NCI-H1417 (cell line): ENCODE measurements at regions not wholly inside any gene's neighbourhood (a gene's known extent, or its start where the extent isn't known, plus 50 kb on each side); places are given as distances from the start of the nearest gene placed in this dataset.
"Not testable (repeated sequence)": the region's sequence is repeated elsewhere in the genome, so short reads cannot be mapped to it uniquely, and the experiment has no call there.

Source experiments
- DNase-seq, 3 experiments: peaks; one replicate each; lab custom pipeline; 2025; lab: John Stamatoyannopoulos, UW

GRCh38 chr12:74119811-74120362 lies 417.7 kb upstream of the ATXN7L3B start:
- DNase-seq, result no peak

- DNase-seq, result no peak
Observed at GRCh38 chr12:74120644-74121043, 417.0 kb upstream of the ATXN7L3B start.

- DNase-seq, result no peak
Observed at GRCh38 chr12:74129702-74130101, 407.9 kb upstream of the ATXN7L3B start.

DNA sequence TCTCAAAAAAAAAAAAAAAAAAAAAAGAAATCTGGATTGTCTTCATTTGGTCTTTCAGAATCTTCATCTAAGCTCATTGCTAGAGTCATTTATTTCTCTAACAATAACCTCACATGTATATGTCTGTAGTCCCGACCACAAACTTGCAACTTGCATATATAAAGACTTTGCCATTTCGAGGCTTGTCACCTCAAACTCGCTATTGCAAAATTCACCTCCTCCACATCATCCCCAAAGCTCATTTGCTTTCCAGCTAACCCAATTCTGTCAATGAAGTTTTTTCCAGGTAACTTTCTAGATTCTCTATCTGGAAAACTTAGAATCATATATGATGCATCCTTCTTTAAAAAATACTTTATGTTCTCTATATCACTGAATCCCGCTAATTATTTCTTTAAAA lies 393.2 kb upstream of the ATXN7L3B start:
- DNase-seq, result no peak

- no peak for DNase-seq
Observed at GRCh38 chr12:74145328-74145727, 392.3 kb upstream of the ATXN7L3B start.

DNA sequence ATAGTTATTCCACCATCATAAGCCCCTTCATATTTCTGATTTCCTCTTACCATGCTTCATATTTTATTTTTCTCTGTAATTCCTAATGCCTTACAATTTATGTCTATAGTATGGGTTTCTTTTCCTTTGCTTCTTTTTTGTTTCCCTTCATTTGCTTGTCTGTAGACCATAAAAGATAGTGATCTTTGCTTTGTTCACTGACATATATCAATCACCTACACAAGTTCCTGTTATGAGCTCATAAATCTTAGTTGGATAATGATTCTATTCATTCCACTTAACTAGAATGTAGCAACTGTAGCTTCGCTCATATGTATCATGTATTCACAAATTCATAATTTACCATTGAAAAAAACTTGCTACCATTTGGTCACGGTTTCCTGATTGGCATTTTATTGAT lies 388.8 kb upstream of the ATXN7L3B start:
- no peak for DNase-seq

GRCh38 chr12:74152370-74152769 lies 385.3 kb upstream of the ATXN7L3B start:
- peak in 1 of 3 experiments; percentile 43 for DNase-seq

DNA sequence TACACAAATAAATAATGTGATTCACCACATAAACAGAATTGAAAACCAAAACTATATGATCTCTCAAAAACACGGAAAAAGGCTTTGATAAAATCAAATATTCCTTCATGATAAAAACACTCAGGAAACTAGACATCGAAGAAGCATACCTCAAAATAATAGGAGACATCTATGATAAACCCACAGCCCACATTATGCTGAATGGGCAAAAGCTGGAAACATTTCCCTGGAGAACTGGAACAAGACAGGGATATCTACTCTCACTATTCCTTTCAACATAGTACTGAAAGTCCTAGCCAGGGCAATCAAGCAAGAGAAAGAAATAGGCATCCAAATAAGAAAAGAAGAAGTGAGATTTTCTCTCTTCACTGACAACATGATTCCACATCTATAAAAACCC lies 371.5 kb upstream of the ATXN7L3B start:
- no peak for DNase-seq

DNA sequence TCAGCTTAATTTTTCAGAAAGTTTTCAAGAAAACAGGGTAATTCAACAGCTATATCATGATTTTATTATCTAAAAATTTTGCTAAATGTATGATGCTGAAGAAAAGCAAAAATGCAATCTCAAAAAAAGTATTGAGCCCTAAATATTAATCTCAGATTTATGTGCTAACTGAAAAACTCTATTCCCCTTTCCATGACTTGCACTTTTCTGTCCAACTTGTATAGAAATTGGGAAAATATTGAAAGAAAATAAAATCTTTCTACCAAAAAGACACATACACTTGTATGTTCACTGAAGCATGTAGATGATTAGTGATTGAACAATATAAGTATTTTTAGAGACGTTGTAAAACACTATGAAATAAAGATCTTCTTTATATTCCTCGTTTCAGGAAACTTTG lies 368.0 kb upstream of the ATXN7L3B start:
- no peak for DNase-seq

GRCh38 chr12:74170645-74171477 lies 366.8 kb upstream of the ATXN7L3B start:
- peak in 2 of 3 experiments; percentile 85 to 92 for DNase-seq

DNA sequence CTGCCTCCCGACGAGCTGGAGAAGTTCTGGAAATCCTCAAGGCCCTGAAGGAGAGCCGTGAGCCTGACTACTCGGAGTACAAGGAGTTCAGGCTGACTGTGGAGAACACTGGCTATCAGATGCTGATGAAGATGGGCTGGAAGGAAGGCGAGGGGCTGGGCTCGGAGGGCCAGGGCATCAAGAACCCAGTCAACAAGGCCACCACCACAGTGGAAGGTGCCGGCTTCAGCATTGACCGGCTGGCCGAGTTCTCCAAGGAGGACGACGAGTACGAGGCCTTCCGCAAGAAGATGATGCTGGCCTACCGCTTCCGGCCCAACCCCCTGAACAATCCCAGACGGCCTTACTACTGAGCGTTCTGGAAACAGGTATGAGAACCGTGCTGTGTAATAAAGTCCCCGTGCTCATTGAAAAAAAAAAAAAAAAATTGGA lies 366.1 kb upstream of the ATXN7L3B start:
- DNase-seq, result peak in 2 of 3 experiments; percentile 85 to 89

DNA sequence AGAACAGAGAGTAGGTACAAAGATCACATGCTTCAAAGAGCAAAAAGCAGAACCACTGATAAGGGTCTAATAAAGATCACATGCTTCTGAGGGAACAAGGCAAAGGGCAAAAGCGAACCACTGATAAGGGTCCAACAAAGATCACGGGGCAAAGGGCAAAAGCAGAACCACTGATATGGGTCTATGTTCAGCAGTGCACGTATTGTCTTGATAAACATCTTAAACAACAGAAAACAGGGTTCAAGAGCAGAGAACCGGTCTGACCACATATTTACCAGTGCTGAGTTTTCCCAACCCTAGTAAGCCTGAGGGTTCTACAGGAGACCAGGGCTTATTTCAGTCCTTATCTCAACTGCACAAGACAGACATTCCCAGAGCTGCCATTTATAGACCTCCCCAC lies 362.7 kb upstream of the ATXN7L3B start:
- not testable (repeated sequence) for DNase-seq

- no peak for DNase-seq
Observed at GRCh38 chr12:74185360-74185759, 352.3 kb upstream of the ATXN7L3B start.

DNA sequence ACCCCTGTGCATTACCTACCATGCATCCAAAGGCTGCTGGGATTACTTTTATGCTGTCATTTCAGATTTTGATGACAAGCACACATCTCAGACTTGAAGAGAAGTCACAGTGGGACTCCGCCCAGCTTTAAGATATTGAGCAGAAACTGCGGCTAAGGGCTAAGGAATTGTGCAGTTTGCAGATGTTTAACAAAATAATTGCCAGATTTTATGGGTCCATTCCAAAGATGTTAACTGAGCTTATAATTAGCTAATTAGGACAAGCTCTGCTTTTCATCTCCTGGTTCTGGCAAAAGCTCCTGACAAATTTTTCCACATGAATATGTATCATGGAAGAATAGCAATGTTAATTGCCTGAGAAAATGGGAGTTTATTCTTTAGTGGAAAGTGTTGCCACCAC lies 344.4 kb upstream of the ATXN7L3B start:
- no peak for DNase-seq

DNA sequence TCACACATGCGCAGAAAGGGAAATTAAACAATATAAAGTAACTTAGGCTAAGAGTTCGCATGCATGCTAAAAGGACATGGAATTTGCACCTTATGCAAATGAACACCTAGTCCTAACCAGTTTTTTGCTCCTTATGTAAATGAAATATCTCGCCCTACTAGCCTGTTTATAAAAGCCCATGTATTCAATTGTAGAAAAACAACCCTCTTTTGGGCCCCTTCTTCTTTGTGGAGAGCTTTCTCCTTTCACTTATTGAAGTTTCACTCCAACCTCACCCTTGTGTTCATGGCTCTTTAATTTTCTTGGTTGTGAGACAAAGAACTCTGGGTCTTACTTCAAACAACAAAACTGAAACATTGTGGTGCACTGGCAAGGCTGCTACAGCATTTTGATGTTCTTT lies 333.4 kb upstream of the ATXN7L3B start:
- DNase-seq, result no peak

DNA sequence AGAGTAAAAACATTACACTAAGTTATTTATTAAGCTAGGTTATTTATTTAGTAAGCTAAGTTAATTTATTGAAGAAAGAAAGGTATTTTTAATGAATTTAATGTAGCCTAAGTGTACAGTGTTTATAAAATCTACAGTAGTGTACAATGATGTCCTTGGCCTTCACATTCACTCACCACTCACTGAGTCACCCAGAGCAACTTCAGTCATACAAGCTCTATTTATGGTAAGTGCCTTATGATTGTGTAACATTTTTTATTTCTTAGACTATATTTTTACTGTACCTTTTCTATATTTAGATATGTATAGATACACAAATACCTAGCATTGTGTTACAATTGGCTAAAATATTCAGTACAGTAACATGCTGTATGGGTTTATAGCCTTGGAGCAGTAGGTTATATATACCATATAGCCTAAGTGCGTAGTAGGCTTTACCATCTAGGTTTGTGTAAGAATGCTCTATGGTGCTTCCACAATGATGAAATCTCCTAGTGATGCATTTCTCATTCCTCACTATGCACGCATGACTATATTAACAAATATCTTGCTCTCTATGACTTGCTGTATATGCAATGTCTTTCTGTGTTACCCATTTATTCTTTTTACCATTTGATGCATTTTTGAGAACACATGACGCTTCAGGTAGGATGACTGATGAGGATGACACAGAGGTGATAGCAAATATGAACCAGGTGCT lies 309.6 kb upstream of the ATXN7L3B start:
- no peak for DNase-seq

DNA sequence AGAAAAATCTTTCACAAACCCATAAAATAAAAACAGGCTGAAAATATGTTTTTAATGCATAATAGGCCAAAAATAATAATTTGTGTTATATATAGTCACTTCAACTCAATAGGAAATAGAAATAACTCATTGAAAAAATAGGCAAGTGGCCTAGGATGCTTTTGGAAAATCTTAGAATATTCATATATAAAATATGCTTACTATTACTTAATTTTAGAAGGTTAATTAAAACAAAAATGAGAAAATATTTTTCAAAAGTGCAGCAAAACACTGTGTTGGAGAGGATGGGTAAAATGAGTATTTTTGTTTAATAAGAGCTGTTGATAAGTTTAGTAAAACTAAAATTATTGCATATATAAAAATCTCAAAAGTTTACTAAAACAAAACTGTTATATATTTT lies 308.0 kb upstream of the ATXN7L3B start:
- DNase-seq, result no peak

DNA sequence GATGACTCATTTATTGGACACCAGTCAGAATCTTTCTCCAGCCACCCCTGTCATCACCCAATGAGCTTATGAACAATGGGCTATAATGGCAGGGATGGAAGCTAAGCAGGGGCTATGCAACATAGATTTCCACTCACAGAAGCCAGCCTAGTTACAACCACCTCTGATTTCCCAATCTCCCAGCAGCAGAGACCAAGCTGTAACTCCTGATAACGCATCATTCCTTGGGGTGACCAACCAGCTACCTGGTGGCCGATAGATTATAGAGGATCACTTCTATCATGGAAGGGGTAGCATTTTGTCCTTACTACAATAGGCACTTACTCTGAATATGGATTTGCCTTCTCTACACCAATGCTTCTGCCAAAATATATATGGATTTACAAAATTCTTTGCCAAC lies 302.3 kb upstream of the ATXN7L3B start:
- DNase-seq, result no peak

- DNase-seq, result no peak
Observed at GRCh38 chr12:74241341-74241740, 296.3 kb upstream of the ATXN7L3B start.

GRCh38 chr12:74242088-74242487 lies 295.5 kb upstream of the ATXN7L3B start:
- DNase-seq, result peak in 1 of 3 experiments; percentile 73

- no peak for DNase-seq
Observed at GRCh38 chr12:74245458-74245857, 292.2 kb upstream of the ATXN7L3B start.

DNA sequence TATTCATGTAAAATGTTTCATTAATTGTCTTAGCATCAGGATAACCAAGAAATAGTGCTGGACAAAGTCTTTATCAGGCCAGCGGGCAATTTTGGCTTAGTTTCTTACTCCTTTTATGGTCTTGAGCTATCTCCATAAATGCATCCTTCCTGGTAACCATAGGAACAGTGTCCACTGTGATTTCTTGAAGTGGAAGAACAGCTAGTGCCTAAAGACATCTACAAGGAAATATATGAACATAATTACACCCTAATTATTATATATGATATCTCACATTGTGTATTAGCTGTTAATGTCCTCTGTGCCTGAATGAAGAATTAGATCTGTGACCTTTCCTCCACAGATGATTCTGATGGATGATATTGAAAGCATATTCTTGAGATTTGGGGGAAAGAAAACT lies 286.7 kb upstream of the ATXN7L3B start:
- DNase-seq, result peak in 2 of 3 experiments; percentile 6 to 81

- DNase-seq, result not testable (repeated sequence)
Observed at GRCh38 chr12:74253826-74254225, 283.8 kb upstream of the ATXN7L3B start.
